Activated naive CD4-positive, alpha-beta T cell treated with anti-CD3 and anti-CD28 coated beads, Interleukin-2, amount 10 ng/mL, durations not matched to agents 7 days and 5 days (primary cell): ENCODE measurements at regions not wholly inside any gene's neighbourhood (a gene's known extent, or its start where the extent isn't known, plus 50 kb on each side); places are given as distances from the start of the nearest gene placed in this dataset.

Experiments
- CTCF ChIA-PET: fragments of 350-600 bp; sonication (Branson Sonifier 250); formaldehyde crosslinking; loops from one replicate; lab custom pipeline; 2021; ENCODE audit warnings: antibody characterized with exemption; lab: Charles Lee
- DNase-seq: peaks from one replicate; pipeline ENCODE4 v3.0.0-alpha.2; 2020
- H3K27ac Mint-ChIP-seq: one replicate; pipeline ENCODE4 v1.8.0; 2021; ENCODE audit warnings: mild to moderate bottlenecking, moderate library complexity, mixed read lengths
- H3K27me3 Mint-ChIP-seq: one replicate; pipeline ENCODE4 v1.8.0; 2021; ENCODE audit warnings: mild to moderate bottlenecking, mixed read lengths
- H3K36me3 Mint-ChIP-seq: one replicate; pipeline ENCODE4 v1.8.0; 2021; ENCODE audit warnings: mixed read lengths
- H3K4me1 Mint-ChIP-seq: one replicate; pipeline ENCODE4 v1.8.0; 2021; ENCODE audit warnings: mixed read lengths
- H3K4me3 Mint-ChIP-seq: one replicate; pipeline ENCODE4 v1.8.0; 2021; ENCODE audit warnings: mild to moderate bottlenecking, moderate library complexity, mixed read lengths
- H3K9me3 Mint-ChIP-seq: one replicate; pipeline ENCODE4 v1.8.0; 2021; ENCODE audit warnings: mixed read lengths

DNA sequence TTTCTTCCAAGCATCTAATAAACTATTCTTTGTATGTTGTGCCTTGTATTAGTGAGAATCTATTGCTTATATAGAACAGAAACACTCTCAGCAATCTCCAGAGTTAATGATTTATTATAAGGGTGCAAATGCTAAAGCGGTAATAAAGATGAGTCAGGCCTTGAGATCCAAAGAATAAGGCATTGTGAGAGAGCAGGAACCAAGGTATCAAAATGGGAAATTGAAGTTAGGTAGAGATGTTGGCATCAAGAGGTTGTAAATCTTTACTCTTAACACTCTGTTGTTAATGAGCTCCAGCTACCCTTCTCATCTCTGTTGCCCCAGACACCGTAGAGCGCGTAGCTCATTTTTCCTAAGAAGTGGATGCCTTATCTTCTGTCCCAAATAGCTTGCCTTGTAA is 375.2 kb downstream of the ARL4A start:
- CTCF ChIA-PET = interaction anchor here (1.2 kb wide), 1 partner anchor 48 kb away, joined by 3 read pairs; no protein-coding TSS in a partner anchor
- Mint-ChIP-seq H3K4me1 (peaks cover 14% of the 10 kb centered on the region), H3K4me3 (no peak overlapping the region), H3K36me3 (peaks cover 7% of the 10 kb centered on the region), H3K9me3 (no peaks in the 10 kb centered on the region), H3K27ac (no peak overlapping the region), H3K27me3 (no peaks in the 10 kb centered on the region)
- no peak for DNase-seq

DNA sequence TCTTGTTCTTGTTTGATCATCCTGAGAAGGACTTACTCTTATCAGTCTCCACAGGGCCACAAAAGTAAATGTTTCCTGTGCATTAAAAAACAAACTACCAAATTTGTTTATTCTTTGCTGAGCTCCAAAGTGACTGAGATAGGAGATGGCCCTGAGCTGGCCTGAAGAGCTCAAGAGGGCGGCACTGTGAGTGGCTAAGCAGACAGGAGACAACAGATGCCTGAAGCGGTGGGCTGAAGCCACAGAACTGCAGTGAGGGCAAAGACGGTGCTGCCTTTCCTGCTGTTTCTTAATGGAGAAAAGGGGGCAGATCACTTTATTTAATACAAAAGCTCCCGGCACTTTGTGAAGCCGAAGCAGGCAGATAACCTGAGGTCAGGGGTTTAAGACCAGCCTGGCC is 379.6 kb downstream of the ARL4A start:
- no peak for DNase-seq
- H3K9me3 Mint-ChIP-seq = no peaks in the 10 kb centered on the region
- no peaks in the 10 kb centered on the region for H3K4me1 Mint-ChIP-seq
- CTCF ChIA-PET = interaction anchor here (1.1 kb wide), 1 partner anchor 10 kb away, joined by 3 read pairs; no protein-coding TSS in a partner anchor
- H3K27ac Mint-ChIP-seq = no peak overlapping the region
- H3K27me3 Mint-ChIP-seq = no peaks in the 10 kb centered on the region
- H3K4me3 Mint-ChIP-seq = no peak overlapping the region
- no peaks in the 10 kb centered on the region for H3K36me3 Mint-ChIP-seq

DNA sequence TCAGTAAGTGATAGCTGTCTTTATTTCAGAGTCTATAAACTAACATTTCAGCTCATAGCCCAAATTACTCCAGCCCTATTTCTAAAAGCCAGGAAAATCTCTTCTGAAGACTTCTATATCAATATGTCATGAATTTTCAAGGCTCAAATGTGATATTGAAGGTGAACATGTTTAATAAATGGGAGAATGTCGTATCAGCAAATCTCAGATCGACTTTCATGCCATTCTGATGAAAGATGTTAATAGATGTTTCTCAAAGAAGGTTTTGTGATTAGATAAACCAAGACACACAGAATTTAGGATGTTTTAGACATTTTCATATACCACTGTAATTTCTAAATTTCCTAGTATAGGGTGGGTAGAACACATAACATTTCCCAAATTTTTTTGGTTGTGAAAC is 380.6 kb downstream of the ARL4A start:
- no peak for DNase-seq
- Mint-ChIP-seq H3K27ac (no peak overlapping the region), H3K27me3 (no peaks in the 10 kb centered on the region), H3K9me3 (no peaks in the 10 kb centered on the region), H3K4me3 (no peak overlapping the region), H3K36me3 (no peaks in the 10 kb centered on the region), H3K4me1 (no peaks in the 10 kb centered on the region)
- CTCF ChIA-PET = interaction anchor here (0.7 to 1.1 kb wide), 2 partner anchors 11 to 151 kb away, joined by 3 read pairs; no protein-coding TSS in a partner anchor

DNA sequence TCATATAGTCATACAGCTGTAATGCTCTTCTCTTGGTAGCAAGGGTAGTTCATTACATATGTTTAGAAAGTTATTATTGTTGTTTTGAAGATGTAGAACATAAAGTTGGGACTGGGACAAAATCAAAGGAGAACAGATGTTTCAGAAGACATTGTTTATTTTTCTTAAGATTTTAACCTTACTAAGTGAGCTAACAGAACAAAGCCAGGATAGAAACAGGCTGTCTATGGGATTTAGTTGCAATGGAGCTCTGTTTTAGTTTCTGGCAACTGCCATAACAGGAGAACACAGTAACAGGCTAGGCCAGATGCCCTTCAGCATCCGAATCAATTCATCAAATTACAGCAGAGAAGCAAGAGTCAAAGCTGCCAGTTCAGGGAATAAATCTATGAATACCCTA is 382.4 kb downstream of the ARL4A start:
- CTCF ChIA-PET = no interaction called here
- Mint-ChIP-seq H3K36me3 (no peaks in the 10 kb centered on the region), H3K4me1 (no peaks in the 10 kb centered on the region), H3K27ac (no peak overlapping the region), H3K27me3 (no peaks in the 10 kb centered on the region), H3K4me3 (no peak overlapping the region), H3K9me3 (no peaks in the 10 kb centered on the region)
- no peak for DNase-seq

DNA sequence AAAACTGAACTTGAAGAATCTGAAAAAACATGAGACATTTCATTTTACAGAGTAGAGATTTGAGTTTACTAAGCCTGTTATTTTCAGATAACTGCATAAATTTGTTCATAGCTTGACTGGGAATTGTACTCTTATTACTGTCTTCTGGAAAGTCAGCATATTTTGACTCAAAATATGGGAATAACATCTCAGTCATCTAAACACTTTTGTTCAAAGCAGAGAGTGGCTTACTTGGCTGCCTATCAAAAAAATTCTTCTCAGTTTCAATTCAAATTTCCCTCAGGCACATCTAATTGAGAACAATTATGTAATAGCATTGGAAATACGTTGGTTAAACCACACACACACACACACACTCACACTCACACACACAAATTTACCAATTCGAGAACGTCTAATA is 384.6 kb downstream of the ARL4A start:
- H3K36me3 Mint-ChIP-seq = no peaks in the 10 kb centered on the region
- no peaks in the 10 kb centered on the region for H3K4me1 Mint-ChIP-seq
- CTCF ChIA-PET = no interaction called here
- H3K9me3 Mint-ChIP-seq = no peaks in the 10 kb centered on the region
- H3K4me3 Mint-ChIP-seq = no peak overlapping the region
- no peak for DNase-seq
- no peak overlapping the region for H3K27ac Mint-ChIP-seq
- no peaks in the 10 kb centered on the region for H3K27me3 Mint-ChIP-seq

DNA sequence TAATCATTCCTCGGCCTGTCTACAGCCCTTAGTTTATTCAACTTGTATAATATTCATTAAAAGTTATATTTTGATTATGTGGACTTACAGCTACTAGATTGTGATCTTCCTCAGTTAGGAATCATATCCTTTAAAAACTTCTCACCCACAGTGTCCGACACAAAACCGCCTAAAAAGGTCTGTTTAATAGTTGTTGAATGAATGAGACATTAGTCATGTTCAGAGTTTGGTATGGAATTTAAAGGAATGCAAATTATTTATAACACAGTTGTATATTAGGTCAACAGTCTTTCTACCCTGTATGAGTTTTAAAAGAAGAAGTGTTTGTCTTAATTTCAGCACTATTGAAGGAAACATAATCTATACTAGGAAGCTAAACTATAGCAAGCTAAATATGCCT is 390.0 kb downstream of the ARL4A start:
- Mint-ChIP-seq H3K27ac (no peak overlapping the region), H3K36me3 (no peaks in the 10 kb centered on the region), H3K27me3 (no peaks in the 10 kb centered on the region), H3K4me1 (no peaks in the 10 kb centered on the region), H3K9me3 (no peaks in the 10 kb centered on the region), H3K4me3 (no peak overlapping the region)
- CTCF ChIA-PET = no interaction called here
- DNase-seq = no peak

DNA sequence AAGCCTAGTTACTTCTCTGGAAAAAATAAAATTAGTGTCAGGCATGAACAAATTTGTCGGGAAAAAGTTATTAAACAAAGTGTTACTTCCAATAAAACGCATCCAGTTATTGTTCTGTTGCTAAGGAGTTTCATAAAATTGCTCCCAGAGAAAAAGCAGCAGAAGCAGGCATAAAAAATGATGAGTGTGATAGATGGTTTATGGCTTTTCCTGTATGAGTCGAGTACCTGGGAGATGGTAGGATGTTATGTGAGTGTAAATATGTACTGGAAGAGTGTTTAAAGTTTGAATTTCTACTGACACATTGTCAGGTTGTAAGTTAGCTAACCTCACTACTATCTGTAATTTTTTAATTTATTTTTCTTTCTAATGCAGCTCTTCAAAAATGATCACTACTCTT is 390.7 kb downstream of the ARL4A start:
- CTCF ChIA-PET = no interaction called here
- Mint-ChIP-seq H3K4me3 (no peak overlapping the region), H3K27ac (no peak overlapping the region), H3K9me3 (no peaks in the 10 kb centered on the region), H3K4me1 (no peaks in the 10 kb centered on the region), H3K27me3 (no peaks in the 10 kb centered on the region), H3K36me3 (no peaks in the 10 kb centered on the region)
- DNase-seq = no peak

DNA sequence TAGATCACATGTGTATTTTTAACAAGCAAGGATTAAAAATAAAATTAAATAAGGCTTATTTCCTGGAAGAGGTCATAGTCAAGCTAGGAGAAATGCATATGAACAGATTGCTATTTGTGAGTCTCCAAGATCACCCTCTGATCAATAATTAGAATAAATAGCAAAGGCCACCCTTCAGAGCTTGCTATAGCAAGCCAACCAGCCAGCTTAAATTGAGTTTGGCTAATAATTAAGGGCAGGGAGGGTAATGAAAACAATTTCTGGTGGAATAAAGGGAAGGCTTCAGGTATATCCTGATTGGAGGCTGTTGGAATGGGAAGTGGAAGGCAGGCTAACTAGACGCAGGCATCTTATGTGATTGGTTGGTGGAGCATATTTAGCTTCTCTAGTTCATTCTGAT is 403.5 kb downstream of the ARL4A start:
- CTCF ChIA-PET = interaction anchor here (0.7 to 1.5 kb wide), 2 partner anchors 67 to 566 kb away, joined by 3 read pairs; no protein-coding TSS in a partner anchor
- Mint-ChIP-seq H3K27ac (no peak overlapping the region), H3K4me1 (no peaks in the 10 kb centered on the region), H3K36me3 (no peaks in the 10 kb centered on the region), H3K27me3 (no peaks in the 10 kb centered on the region), H3K9me3 (no peaks in the 10 kb centered on the region), H3K4me3 (no peak overlapping the region)
- DNase-seq = no peak

DNA sequence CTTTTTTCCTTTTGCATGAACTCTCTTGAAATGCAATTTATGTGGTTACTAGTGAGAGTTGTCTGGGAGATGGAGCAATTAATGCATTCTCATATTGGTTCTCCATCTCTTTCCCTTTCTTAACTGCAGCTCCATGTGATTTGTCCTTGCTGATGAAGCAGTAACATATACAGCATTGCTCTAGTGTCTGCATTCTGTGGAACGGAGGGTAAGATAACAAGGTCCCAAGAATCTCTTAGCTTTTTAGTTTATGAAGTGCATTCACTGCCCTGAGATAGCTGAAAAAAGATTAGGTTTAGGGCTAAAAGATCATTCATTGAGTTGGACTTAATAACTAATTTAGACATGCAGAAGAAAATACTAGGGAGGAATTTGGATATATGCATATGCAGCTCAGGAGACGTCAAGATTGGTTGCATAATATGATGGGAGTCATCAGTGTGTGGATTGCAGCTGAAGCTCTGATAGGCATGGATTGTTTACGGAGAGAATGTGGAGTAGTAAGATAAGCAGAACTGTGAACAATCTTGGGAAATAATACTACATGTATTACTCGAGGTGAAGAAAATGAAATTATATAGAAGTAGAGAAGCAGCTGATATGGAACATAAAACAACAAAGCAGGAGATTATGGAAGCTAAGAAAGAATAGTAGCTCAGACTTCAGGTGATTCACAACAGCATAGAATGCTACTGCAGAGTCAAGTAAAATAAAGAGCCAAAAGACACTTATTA is 404.7 kb downstream of the ARL4A start:
- Mint-ChIP-seq H3K4me1 (no peaks in the 10 kb centered on the region), H3K36me3 (no peaks in the 10 kb centered on the region), H3K27me3 (no peaks in the 10 kb centered on the region), H3K9me3 (no peaks in the 10 kb centered on the region), H3K27ac (no peak overlapping the region), H3K4me3 (no peak overlapping the region)
- no peak for DNase-seq
- CTCF ChIA-PET = interaction anchor here (0.7 to 1.5 kb wide), 2 partner anchors 68 to 567 kb away, joined by 3 read pairs; no protein-coding TSS in a partner anchor

DNA sequence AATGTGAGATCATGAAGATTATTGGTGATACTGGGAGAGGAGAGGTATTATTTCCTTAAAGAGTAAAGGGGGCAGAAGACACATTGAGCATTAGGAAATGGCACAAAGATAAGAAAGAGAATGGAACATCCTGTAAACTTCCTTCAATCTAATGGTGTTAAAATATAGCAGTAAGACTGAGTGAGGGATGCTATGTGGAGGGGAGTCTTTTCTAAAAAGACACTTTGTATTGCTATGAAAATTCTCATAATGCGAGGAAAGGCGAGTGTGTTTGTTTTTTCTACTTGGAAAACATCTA is 405.2 kb downstream of the ARL4A start:
- Mint-ChIP-seq H3K9me3 (no peaks in the 10 kb centered on the region), H3K27ac (no peak overlapping the region), H3K27me3 (no peaks in the 10 kb centered on the region), H3K36me3 (no peaks in the 10 kb centered on the region), H3K4me3 (no peak overlapping the region), H3K4me1 (no peaks in the 10 kb centered on the region)
- no peak for DNase-seq
- CTCF ChIA-PET = no interaction called here

DNA sequence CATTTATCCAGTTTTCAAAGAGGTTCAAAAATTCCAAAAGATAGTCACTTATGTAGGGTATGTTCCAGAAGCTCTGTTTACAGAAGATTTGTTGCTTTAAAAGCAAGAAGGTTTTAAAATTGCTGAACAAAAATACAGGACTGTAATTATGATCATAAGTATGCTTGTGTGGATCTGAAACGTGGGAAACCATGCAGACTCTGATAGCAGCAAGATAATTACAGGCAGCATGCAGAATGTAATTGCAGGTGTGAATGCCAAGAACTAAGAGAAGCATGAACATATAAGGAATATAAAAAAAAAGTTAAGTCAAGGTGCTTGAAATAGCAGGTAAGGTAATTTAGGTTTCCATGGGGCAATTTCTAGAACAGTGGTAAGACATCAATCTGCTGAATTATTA is 405.7 kb downstream of the ARL4A start:
- H3K9me3 Mint-ChIP-seq = no peaks in the 10 kb centered on the region
- H3K36me3 Mint-ChIP-seq = no peaks in the 10 kb centered on the region
- H3K27me3 Mint-ChIP-seq = no peaks in the 10 kb centered on the region
- no peak overlapping the region for H3K4me3 Mint-ChIP-seq
- DNase-seq = no peak
- CTCF ChIA-PET = no interaction called here
- H3K4me1 Mint-ChIP-seq = no peaks in the 10 kb centered on the region
- H3K27ac Mint-ChIP-seq = no peak overlapping the region

DNA sequence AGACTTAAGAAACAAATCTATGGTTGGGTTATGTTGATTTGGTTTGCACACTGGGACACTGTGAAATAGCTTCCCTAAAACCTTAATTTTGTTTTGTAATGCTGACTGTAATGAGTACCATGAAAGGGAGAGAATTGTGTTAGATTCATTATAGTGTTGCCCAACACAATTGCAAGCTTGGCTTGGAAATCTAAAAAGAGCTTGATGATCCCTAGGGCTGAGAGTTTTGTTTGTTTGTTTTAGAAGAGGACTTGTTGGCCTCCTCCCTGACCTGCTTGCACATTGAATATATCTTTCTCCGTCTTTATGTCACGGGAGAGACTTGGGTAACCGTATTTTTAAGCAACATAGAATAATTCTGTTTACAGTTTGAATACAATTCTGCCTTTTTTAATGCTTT is 410.1 kb downstream of the ARL4A start:
- H3K27me3 Mint-ChIP-seq = no peaks in the 10 kb centered on the region
- DNase-seq = no peak
- no peaks in the 10 kb centered on the region for H3K9me3 Mint-ChIP-seq
- H3K36me3 Mint-ChIP-seq = no peaks in the 10 kb centered on the region
- CTCF ChIA-PET = no interaction called here
- no peaks in the 10 kb centered on the region for H3K4me1 Mint-ChIP-seq
- no peak overlapping the region for H3K27ac Mint-ChIP-seq
- H3K4me3 Mint-ChIP-seq = no peak overlapping the region

DNA sequence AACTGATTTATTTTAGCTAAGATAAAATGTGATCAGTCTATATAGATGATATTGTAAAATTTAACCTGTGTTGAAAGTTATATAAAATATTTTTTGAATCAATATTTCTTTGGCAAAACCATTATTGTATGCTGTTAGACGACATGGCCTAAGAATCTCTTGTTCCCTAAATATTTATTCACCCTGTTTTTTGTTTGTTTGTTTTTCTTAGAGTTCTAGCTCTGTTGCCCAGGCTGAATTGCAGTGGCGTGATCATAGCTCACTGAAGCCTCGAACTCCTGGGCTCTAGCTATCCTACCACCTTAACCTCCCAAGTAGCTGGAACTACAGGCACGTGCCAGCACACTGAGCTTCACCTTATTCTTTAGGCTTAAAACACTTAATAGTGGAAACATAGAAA is 410.7 kb downstream of the ARL4A start:
- no peak overlapping the region for H3K4me3 Mint-ChIP-seq
- H3K36me3 Mint-ChIP-seq = no peaks in the 10 kb centered on the region
- no peak for DNase-seq
- H3K27ac Mint-ChIP-seq = no peak overlapping the region
- H3K9me3 Mint-ChIP-seq = no peaks in the 10 kb centered on the region
- CTCF ChIA-PET = no interaction called here
- H3K27me3 Mint-ChIP-seq = no peaks in the 10 kb centered on the region
- no peaks in the 10 kb centered on the region for H3K4me1 Mint-ChIP-seq

DNA sequence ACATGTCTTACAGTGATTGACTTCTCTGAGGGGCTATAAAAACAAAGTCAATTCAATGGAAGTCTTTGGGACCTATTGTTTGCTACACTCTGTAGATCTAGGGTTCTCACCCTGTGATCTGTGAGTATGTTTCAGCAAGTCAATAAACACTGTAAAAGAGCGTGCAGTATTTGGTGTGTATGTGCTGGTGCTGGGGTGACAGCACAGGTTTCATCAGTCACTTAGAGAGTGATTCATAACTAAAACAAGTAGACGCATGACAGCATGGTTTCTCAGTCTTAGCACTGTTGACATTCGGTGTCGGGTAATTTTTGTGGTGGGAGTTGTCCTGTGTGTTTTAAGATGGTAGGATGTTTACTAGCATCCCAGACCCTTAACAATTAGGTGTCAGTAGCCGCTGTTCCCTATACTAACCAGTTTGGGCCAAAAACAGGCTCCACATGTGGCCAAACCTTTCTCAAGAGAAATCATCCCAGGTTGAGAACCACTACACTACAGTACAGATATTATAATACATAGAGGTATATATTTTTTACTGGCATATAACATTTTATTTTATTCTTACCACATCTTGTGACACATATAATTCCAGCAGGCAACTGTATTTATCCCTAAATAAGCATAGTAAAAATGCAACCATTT is 411.8 kb downstream of the ARL4A start:
- CTCF ChIA-PET = no interaction called here
- H3K4me1 Mint-ChIP-seq = no peaks in the 10 kb centered on the region
- no peak overlapping the region for H3K27ac Mint-ChIP-seq
- H3K4me3 Mint-ChIP-seq = no peak overlapping the region
- H3K27me3 Mint-ChIP-seq = no peaks in the 10 kb centered on the region
- H3K36me3 Mint-ChIP-seq = no peaks in the 10 kb centered on the region
- no peak for DNase-seq
- no peaks in the 10 kb centered on the region for H3K9me3 Mint-ChIP-seq

DNA sequence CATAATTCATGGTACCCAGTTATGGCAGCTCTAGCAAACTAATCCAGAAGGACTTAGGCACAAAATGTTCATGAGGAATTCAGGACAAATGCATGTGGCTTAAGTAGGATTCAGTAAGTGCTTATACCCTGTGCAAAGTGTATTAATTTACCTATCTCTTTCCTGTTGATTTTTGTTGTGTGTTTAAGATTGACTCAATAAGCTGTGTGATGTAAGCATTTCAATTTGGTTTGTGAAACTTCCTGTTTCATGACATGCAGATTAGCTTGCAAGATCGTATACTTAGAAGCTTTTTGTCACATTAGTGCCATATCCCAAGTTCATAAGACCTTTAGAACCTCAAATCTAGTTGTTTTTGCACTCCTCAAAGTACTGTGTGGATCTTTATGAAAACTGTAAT is 416.7 kb downstream of the ARL4A start:
- H3K4me3 Mint-ChIP-seq = no peak overlapping the region
- no peaks in the 10 kb centered on the region for H3K36me3 Mint-ChIP-seq
- H3K27ac Mint-ChIP-seq = no peak overlapping the region
- H3K27me3 Mint-ChIP-seq = no peaks in the 10 kb centered on the region
- no peaks in the 10 kb centered on the region for H3K9me3 Mint-ChIP-seq
- H3K4me1 Mint-ChIP-seq = no peaks in the 10 kb centered on the region
- DNase-seq = no peak
- CTCF ChIA-PET = no interaction called here
